BLaER1 (cell line): ENCODE measurements at regions not wholly inside any gene's neighbourhood (a gene's known extent, or its start where the extent isn't known, plus 50 kb on each side); places are given as distances from the start of the nearest gene placed in this dataset.
A peak's percentile ranks its signal among the peaks of the same experiment; 100 is the strongest.

Experiments
- H3K27ac ChIP-seq: shearing (Covaris generic); formaldehyde crosslinking; 2 replicates; pipeline ENCODE4 v1.8.1; 2022
- H3K27me3 ChIP-seq: shearing (Covaris generic); formaldehyde crosslinking; 2 replicates; pipeline ENCODE4 v1.8.1; 2022
- H3K36me3 ChIP-seq: shearing (Covaris generic); formaldehyde crosslinking; 2 replicates; pipeline ENCODE4 v1.8.1; 2022
- H3K4me1 ChIP-seq: shearing (Covaris generic); formaldehyde crosslinking; 2 replicates; pipeline ENCODE4 v1.8.1; 2022
- H3K4me2 ChIP-seq: shearing (Covaris generic); formaldehyde crosslinking; 2 replicates; pipeline ENCODE4 v1.8.1; 2022
- H3K4me3 ChIP-seq: shearing (Covaris generic); formaldehyde crosslinking; 2 replicates; pipeline ENCODE4 v1.8.1; 2022
- H3K9ac ChIP-seq: shearing (Covaris generic); formaldehyde crosslinking; 2 replicates; pipeline ENCODE4 v1.8.1; 2022
- H3K9me3 ChIP-seq: shearing (Covaris generic); formaldehyde crosslinking; 2 replicates; pipeline ENCODE4 v1.8.1; 2022
- H4K20me1 ChIP-seq: shearing (Covaris generic); formaldehyde crosslinking; 2 replicates; pipeline ENCODE4 v1.8.1; 2022
- Cebpa-rat ChIP-seq: shearing (Covaris generic); IDR thresholded peaks from 2 replicates; pipeline ENCODE4 v1.8.1; 2022

- Histone ChIP-seq H3K4me3 (no peak overlapping the region), H3K4me1 (no peaks in the 10 kb centered on the region), H3K9me3 (no peaks in the 10 kb centered on the region), H3K27me3 (no peaks in the 10 kb centered on the region), H4K20me1 (no peaks in the 10 kb centered on the region), H3K27ac (no peak overlapping the region), H3K4me2 (no peak overlapping the region), H3K9ac (no peak overlapping the region), H3K36me3 (no peaks in the 10 kb centered on the region)
- no peak for TF ChIP-seq Cebpa-rat
Measured at GRCh38 chr1:194548071-194548470, 1361.7 kb upstream of the B3GALT2 start.

GRCh38 chr1:194544012-194544411 lies 1357.6 kb upstream of the B3GALT2 start:
- no peak overlapping the region for H3K4me2 ChIP-seq
- TF ChIP-seq Cebpa-rat: no peak
- H3K36me3 ChIP-seq: no peaks in the 10 kb centered on the region
- no peak overlapping the region for H3K4me3 ChIP-seq
- H3K9ac ChIP-seq: no peak overlapping the region
- H3K9me3 ChIP-seq: no peaks in the 10 kb centered on the region
- no peaks in the 10 kb centered on the region for H4K20me1 ChIP-seq
- no peaks in the 10 kb centered on the region for H3K4me1 ChIP-seq
- H3K27ac ChIP-seq: no peak overlapping the region
- H3K27me3 ChIP-seq: no peaks in the 10 kb centered on the region

- Histone ChIP-seq H3K4me2 (no peak overlapping the region), H3K36me3 (no peaks in the 10 kb centered on the region), H3K27me3 (no peaks in the 10 kb centered on the region), H3K4me1 (no peaks in the 10 kb centered on the region), H3K9ac (no peak overlapping the region), H3K27ac (no peak overlapping the region), H4K20me1 (no peaks in the 10 kb centered on the region), H3K4me3 (no peak overlapping the region), H3K9me3 (no peaks in the 10 kb centered on the region)
- TF ChIP-seq Cebpa-rat: no peak
Measured at GRCh38 chr1:194538453-194538852, 1352.0 kb upstream of the B3GALT2 start.

- no peak for TF ChIP-seq Cebpa-rat
- Histone ChIP-seq H3K36me3 (no peaks in the 10 kb centered on the region), H3K27ac (no peak overlapping the region), H3K27me3 (no peaks in the 10 kb centered on the region), H3K4me2 (no peak overlapping the region), H3K4me3 (no peak overlapping the region), H3K9ac (no peak overlapping the region), H3K9me3 (no peaks in the 10 kb centered on the region), H4K20me1 (no peaks in the 10 kb centered on the region), H3K4me1 (no peaks in the 10 kb centered on the region)
Measured at GRCh38 chr1:194537521-194537920, 1351.1 kb upstream of the B3GALT2 start.

- Histone ChIP-seq H4K20me1 (no peaks in the 10 kb centered on the region), H3K27ac (no peak overlapping the region), H3K9me3 (no peaks in the 10 kb centered on the region), H3K9ac (no peak overlapping the region), H3K4me2 (no peak overlapping the region), H3K4me3 (no peak overlapping the region), H3K27me3 (no peaks in the 10 kb centered on the region), H3K36me3 (no peaks in the 10 kb centered on the region), H3K4me1 (no peaks in the 10 kb centered on the region)
- TF ChIP-seq Cebpa-rat: no peak
Measured at GRCh38 chr1:194535369-194535768, 1349.0 kb upstream of the B3GALT2 start.

- no peaks in the 10 kb centered on the region for H4K20me1 ChIP-seq
- H3K9me3 ChIP-seq: no peaks in the 10 kb centered on the region
- H3K4me1 ChIP-seq: no peaks in the 10 kb centered on the region
- no peaks in the 10 kb centered on the region for H3K36me3 ChIP-seq
- no peak overlapping the region for H3K4me2 ChIP-seq
- no peak overlapping the region for H3K27ac ChIP-seq
- no peaks in the 10 kb centered on the region for H3K27me3 ChIP-seq
- H3K9ac ChIP-seq: no peak overlapping the region
- no peak overlapping the region for H3K4me3 ChIP-seq
- no peak for TF ChIP-seq Cebpa-rat
Measured at GRCh38 chr1:194534784-194535183, 1348.4 kb upstream of the B3GALT2 start.

GRCh38 chr1:194533641-194534040 lies 1347.2 kb upstream of the B3GALT2 start:
- Histone ChIP-seq H3K4me1 (no peaks in the 10 kb centered on the region), H3K4me3 (no peak overlapping the region), H4K20me1 (no peaks in the 10 kb centered on the region), H3K4me2 (no peak overlapping the region), H3K9me3 (no peaks in the 10 kb centered on the region), H3K36me3 (no peaks in the 10 kb centered on the region), H3K9ac (no peak overlapping the region), H3K27ac (no peak overlapping the region), H3K27me3 (no peaks in the 10 kb centered on the region)
- no peak for TF ChIP-seq Cebpa-rat

GRCh38 chr1:194517567-194517966 lies 1331.2 kb upstream of the B3GALT2 start:
- Histone ChIP-seq H3K4me1 (peaks cover 13% of the 10 kb centered on the region), H3K36me3 (no peaks in the 10 kb centered on the region), H3K9me3 (no peaks in the 10 kb centered on the region), H4K20me1 (no peaks in the 10 kb centered on the region), H3K4me3 (no peak overlapping the region), H3K27ac (no peak overlapping the region), H3K9ac (no peak overlapping the region), H3K4me2 (peak overlapping the region; percentile 56), H3K27me3 (no peaks in the 10 kb centered on the region)
- no peak for TF ChIP-seq Cebpa-rat

GRCh38 chr1:194515916-194516315 lies 1329.5 kb upstream of the B3GALT2 start:
- no peaks in the 10 kb centered on the region for H3K27me3 ChIP-seq
- no peaks in the 10 kb centered on the region for H4K20me1 ChIP-seq
- peaks cover 13% of the 10 kb centered on the region for H3K4me1 ChIP-seq
- H3K9ac ChIP-seq: no peak overlapping the region
- TF ChIP-seq Cebpa-rat: no peak
- H3K4me2 ChIP-seq: no peak overlapping the region
- no peak overlapping the region for H3K4me3 ChIP-seq
- no peaks in the 10 kb centered on the region for H3K36me3 ChIP-seq
- H3K27ac ChIP-seq: no peak overlapping the region
- peaks cover 5% of the 10 kb centered on the region for H3K9me3 ChIP-seq

GRCh38 chr1:194512957-194513356 lies 1326.5 kb upstream of the B3GALT2 start:
- Histone ChIP-seq H3K36me3 (no peaks in the 10 kb centered on the region), H3K4me2 (no peak overlapping the region), H3K27me3 (no peaks in the 10 kb centered on the region), H3K4me1 (peaks cover 12% of the 10 kb centered on the region), H3K9ac (no peak overlapping the region), H3K27ac (no peak overlapping the region), H3K9me3 (peaks cover 23% of the 10 kb centered on the region), H3K4me3 (no peak overlapping the region), H4K20me1 (no peaks in the 10 kb centered on the region)
- TF ChIP-seq Cebpa-rat: no peak

GRCh38 chr1:194512345-194512744 lies 1325.9 kb upstream of the B3GALT2 start:
- Histone ChIP-seq H3K27me3 (no peaks in the 10 kb centered on the region), H3K9ac (no peak overlapping the region), H4K20me1 (no peaks in the 10 kb centered on the region), H3K27ac (no peak overlapping the region), H3K9me3 (peaks cover 23% of the 10 kb centered on the region), H3K4me3 (no peak overlapping the region), H3K4me2 (no peak overlapping the region), H3K36me3 (no peaks in the 10 kb centered on the region), H3K4me1 (peaks cover 6% of the 10 kb centered on the region)
- no peak for TF ChIP-seq Cebpa-rat
